Glutamatergic neuron (in vitro differentiated cells): ENCODE measurements at regions not wholly inside any gene's neighbourhood (a gene's known extent, or its start where the extent isn't known, plus 50 kb on each side); places are given as distances from the start of the nearest gene placed in this dataset.

ENCODE experiments used
- DNase-seq: peaks from one replicate; pipeline ENCODE4 v3.0.0; 2022
- H3K27ac Mint-ChIP-seq: one replicate; pipeline ENCODE4 v1.8.0; 2020; ENCODE audit warnings: mild to moderate bottlenecking, mixed read lengths, inconsistent platforms; ENCODE audit not compliant: unreplicated experiment
- H3K27me3 Mint-ChIP-seq: one replicate; pipeline ENCODE4 v1.8.0; 2020; ENCODE audit warnings: mild to moderate bottlenecking, moderate library complexity, mixed read lengths, inconsistent platforms; ENCODE audit not compliant: unreplicated experiment
- H3K36me3 Mint-ChIP-seq: one replicate; pipeline ENCODE4 v1.8.0; 2020; ENCODE audit warnings: mild to moderate bottlenecking, mixed read lengths, inconsistent platforms; ENCODE audit not compliant: unreplicated experiment
- H3K4me1 Mint-ChIP-seq: one replicate; pipeline ENCODE4 v1.8.0; 2020; ENCODE audit warnings: mild to moderate bottlenecking, low read depth, mixed read lengths, inconsistent platforms; ENCODE audit not compliant: unreplicated experiment
- H3K4me3 Mint-ChIP-seq: one replicate; pipeline ENCODE4 v1.8.0; 2020; ENCODE audit warnings: mild to moderate bottlenecking, mixed read lengths, inconsistent platforms; ENCODE audit not compliant: unreplicated experiment
- H3K9me3 Mint-ChIP-seq: one replicate; pipeline ENCODE4 v1.8.0; 2020; ENCODE audit warnings: mild to moderate bottlenecking, moderate library complexity, mixed read lengths, inconsistent platforms; ENCODE audit not compliant: unreplicated experiment
- CTCF ChIP-seq: fragments of 200-600 bp; sonication (generic); IDR thresholded peaks from one replicate; pipeline ENCODE4 v1.5.0; 2021; ENCODE audit not compliant: partially characterized antibody, unreplicated experiment

GRCh38 chr12:45619736-45620135, 109.8 kb upstream of the ARID2 start:
- no peak overlapping the region for H3K27ac Mint-ChIP-seq
- DNase-seq, result no peak
- H3K36me3 Mint-ChIP-seq, result no peaks in the 10 kb centered on the region
- H3K4me3 Mint-ChIP-seq, result no peak overlapping the region
- H3K4me1 Mint-ChIP-seq, result no peaks in the 10 kb centered on the region
- H3K9me3 Mint-ChIP-seq, result no peaks in the 10 kb centered on the region
- no peak for TF ChIP-seq CTCF
- peaks cover 2% of the 10 kb centered on the region for H3K27me3 Mint-ChIP-seq

- no peaks in the 10 kb centered on the region for H3K27me3 Mint-ChIP-seq
- H3K36me3 Mint-ChIP-seq, result no peaks in the 10 kb centered on the region
- TF ChIP-seq CTCF, result no peak
- no peak for DNase-seq
- H3K27ac Mint-ChIP-seq, result no peak overlapping the region
- no peaks in the 10 kb centered on the region for H3K4me1 Mint-ChIP-seq
- H3K4me3 Mint-ChIP-seq, result no peak overlapping the region
- H3K9me3 Mint-ChIP-seq, result no peaks in the 10 kb centered on the region
Observed at GRCh38 chr12:45621703-45622102, 107.8 kb upstream of the ARID2 start.

GRCh38 chr12:45622210-45622937, 107.1 kb upstream of the ARID2 start:
- Mint-ChIP-seq H3K36me3 (no peaks in the 10 kb centered on the region), H3K9me3 (no peaks in the 10 kb centered on the region), H3K4me3 (no peak overlapping the region), H3K27ac (no peak overlapping the region), H3K27me3 (no peaks in the 10 kb centered on the region), H3K4me1 (no peaks in the 10 kb centered on the region)
- DNase-seq, result no peak
- TF ChIP-seq CTCF, result no peak

GRCh38 chr12:45623221-45623620, 106.3 kb upstream of the ARID2 start:
- Mint-ChIP-seq H3K27ac (no peak overlapping the region), H3K9me3 (no peaks in the 10 kb centered on the region), H3K27me3 (no peaks in the 10 kb centered on the region), H3K4me1 (no peaks in the 10 kb centered on the region), H3K4me3 (no peak overlapping the region), H3K36me3 (no peaks in the 10 kb centered on the region)
- TF ChIP-seq CTCF, result no peak
- DNase-seq, result no peak

DNA sequence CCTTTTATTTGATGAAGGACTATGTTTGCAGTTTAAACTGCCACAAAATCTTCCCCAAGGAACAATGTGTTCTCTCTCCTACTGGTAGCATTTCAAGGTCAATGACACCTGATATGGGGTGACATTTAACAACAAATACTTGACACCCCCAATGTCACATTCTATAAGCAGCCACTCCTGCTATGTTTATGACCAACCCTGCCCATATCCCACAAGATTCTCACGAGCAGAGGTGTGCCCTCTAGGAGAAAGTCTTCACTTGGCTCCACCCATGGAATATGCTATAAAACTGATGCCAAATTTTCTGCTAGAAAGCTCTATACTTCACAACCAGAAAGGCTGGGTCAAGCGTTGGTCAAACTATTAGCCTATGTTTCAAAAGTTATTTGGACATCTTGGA, 105.6 kb upstream of the ARID2 start:
- Mint-ChIP-seq H3K27ac (no peak overlapping the region), H3K4me3 (no peak overlapping the region), H3K4me1 (no peaks in the 10 kb centered on the region), H3K9me3 (no peaks in the 10 kb centered on the region), H3K36me3 (no peaks in the 10 kb centered on the region), H3K27me3 (no peaks in the 10 kb centered on the region)
- DNase-seq, result no peak
- no peak for TF ChIP-seq CTCF
